ENCODE measurements at regions not wholly inside any gene's neighbourhood (a gene's known extent, or its start where the extent isn't known, plus 50 kb on each side); places are given as distances from the start of the nearest gene placed in this dataset.
A peak's percentile ranks its signal among the peaks of the same experiment; 100 is the strongest.
"Not testable (repeated sequence)": the region's sequence is repeated elsewhere in the genome, so short reads cannot be mapped to it uniquely, and the experiment has no call there.

- no peaks in the 10 kb centered on the region for H3K36me3 ChIP-seq
- no peak overlapping the region for H3K27ac ChIP-seq
- H3K9me3 ChIP-seq = no peaks in the 10 kb centered on the region
- intact Hi-C loops (cut with DNase I) = no loop called here
- TF ChIP-seq CTCF (IDR thresholded peaks at IDR 0.05) = no peak
- H3K27me3 ChIP-seq = no peaks in the 10 kb centered on the region
- no peak for DNase-seq (ENCODE audit: low spot score in 2 of 2)
- H3K4me3 ChIP-seq = no peak overlapping the region
- no peaks in the 10 kb centered on the region for H3K4me1 ChIP-seq
Observed at GRCh38 chr10:84018826-84019225, 120.5 kb upstream of the GHITM start.

DNA sequence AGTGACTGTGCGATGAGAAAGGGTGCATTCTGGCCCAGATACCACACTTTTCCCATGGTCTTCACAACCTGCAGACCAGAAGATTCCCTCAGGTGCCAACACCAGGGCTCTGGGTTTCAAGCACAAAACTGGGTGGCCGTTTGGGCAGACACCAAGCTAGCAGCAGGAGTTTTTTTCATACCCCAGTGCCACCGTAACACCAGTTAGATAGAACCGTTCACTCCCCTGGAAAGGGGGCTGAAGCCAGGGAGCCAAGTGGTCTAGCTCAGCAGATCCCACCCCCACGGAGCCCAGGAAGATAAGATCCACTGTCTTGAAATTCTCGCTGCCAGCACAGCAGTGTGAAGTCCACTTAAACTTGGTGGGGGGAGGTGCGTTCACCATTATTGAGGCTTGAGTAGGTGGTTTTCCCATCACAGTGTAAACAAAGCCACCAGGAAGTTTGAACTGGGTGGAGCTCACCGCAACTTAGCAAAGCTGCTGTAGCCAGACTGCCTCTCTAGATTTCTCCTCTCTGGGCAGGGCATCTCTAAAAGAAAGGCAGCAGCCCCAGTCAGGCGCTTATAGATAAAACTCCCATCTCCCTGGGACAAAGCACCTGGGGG, 119.4 kb upstream of the GHITM start:
- H3K27me3 ChIP-seq; H3K36me3 ChIP-seq; H3K9me3 ChIP-seq; DNase-seq (ENCODE audit: low spot score in 2 of 2); H3K4me1 ChIP-seq; H3K4me3 ChIP-seq; H3K27ac ChIP-seq; intact Hi-C loops (cut with DNase I): not testable (repeated sequence)

DNA sequence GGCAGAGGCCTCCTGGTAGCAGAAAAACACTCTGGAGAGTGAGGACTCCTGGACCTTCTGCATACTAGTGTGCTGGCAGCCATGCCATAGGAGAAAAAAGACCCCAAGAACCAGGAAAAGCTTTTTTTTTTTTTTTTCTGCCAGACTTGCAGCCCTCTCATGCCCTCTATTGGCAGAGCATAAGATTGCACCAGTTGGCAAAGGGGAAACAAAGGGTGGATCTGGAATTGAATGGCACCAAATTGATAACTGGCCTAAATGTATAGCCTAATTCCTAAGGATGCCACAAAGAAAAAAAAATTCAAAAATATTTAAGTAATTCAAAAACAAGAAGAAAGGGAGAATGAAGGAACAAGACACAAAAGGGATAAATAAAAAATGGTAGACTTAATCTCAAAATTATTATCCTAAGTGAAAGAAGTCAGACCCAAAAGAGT, 112.5 kb upstream of the GHITM start:
- Histone ChIP-seq H3K27ac (no peak overlapping the region), H3K9me3 (no peaks in the 10 kb centered on the region), H3K4me1 (no peaks in the 10 kb centered on the region), H3K4me3 (no peak overlapping the region), H3K36me3 (no peaks in the 10 kb centered on the region), H3K27me3 (no peaks in the 10 kb centered on the region)
- peak in 1 of 3 experiments; percentile 18 for TF ChIP-seq CTCF (IDR thresholded peaks at IDR 0.05)
- no peak for DNase-seq (ENCODE audit: low spot score in 2 of 2)
- intact Hi-C loops (cut with DNase I) = no loop called here

DNA sequence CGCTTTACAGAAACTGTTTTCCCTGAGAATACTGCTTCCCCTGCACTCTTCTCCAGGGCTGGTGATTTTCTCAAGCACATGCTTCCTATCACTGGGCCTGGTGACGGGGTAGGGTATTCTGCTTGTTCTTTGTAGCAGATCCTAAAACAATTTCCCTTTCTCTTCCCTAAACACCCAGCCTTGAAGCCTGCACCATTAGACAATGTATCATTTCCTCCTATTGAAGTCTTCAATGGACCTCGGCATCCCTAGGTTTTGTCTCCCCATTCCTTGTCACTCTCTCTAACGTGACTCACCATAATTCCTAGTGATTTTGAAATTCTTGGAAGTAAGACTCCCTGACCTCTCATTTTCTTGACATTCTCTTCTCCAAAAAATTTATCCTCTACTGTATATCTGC, 109.5 kb upstream of the GHITM start:
- intact Hi-C loops (cut with DNase I) = no loop called here
- no peaks in the 10 kb centered on the region for H3K9me3 ChIP-seq
- H3K4me3 ChIP-seq = no peak overlapping the region
- H3K27me3 ChIP-seq = no peaks in the 10 kb centered on the region
- DNase-seq (ENCODE audit: low spot score in 2 of 2) = no peak
- no peak for TF ChIP-seq CTCF (IDR thresholded peaks at IDR 0.05)
- H3K4me1 ChIP-seq = no peaks in the 10 kb centered on the region
- no peaks in the 10 kb centered on the region for H3K36me3 ChIP-seq
- no peak overlapping the region for H3K27ac ChIP-seq

GRCh38 chr10:84038035-84038434, 101.3 kb upstream of the GHITM start:
- Histone ChIP-seq H3K27ac (no peak overlapping the region), H3K27me3 (no peaks in the 10 kb centered on the region), H3K9me3 (no peaks in the 10 kb centered on the region), H3K36me3 (no peaks in the 10 kb centered on the region), H3K4me3 (no peak overlapping the region), H3K4me1 (no peaks in the 10 kb centered on the region)
- DNase-seq (ENCODE audit: low spot score in 2 of 2) = no peak
- intact Hi-C loops (cut with DNase I) = no loop called here
- no peak for TF ChIP-seq CTCF (IDR thresholded peaks at IDR 0.05)

GRCh38 chr10:84039957-84040356, 99.4 kb upstream of the GHITM start:
- Histone ChIP-seq H3K36me3 (no peaks in the 10 kb centered on the region), H3K27ac (no peak overlapping the region), H3K9me3 (no peaks in the 10 kb centered on the region), H3K27me3 (no peaks in the 10 kb centered on the region), H3K4me3 (no peak overlapping the region), H3K4me1 (no peaks in the 10 kb centered on the region)
- DNase-seq (ENCODE audit: low spot score in 2 of 2) = no peak
- no peak for TF ChIP-seq CTCF (IDR thresholded peaks at IDR 0.05)
- intact Hi-C loops (cut with DNase I) = no loop called here

All from ascending aorta (tissue), 2 donors.